Aorta (tissue), 5 donors: ENCODE measurements at regions not wholly inside any gene's neighbourhood (a gene's known extent, or its start where the extent isn't known, plus 50 kb on each side); places are given as distances from the start of the nearest gene placed in this dataset.

ENCODE experiments used
- ATAC-seq: fragments of 200-7000 bp; cut with Tn5 transposase; one replicate; pipeline ENCODE4 v1.9.1; 2022; ENCODE audit warnings: moderate library complexity; ENCODE audit not compliant: low FRiP score
- DNase-seq, 2 donors: peaks; one replicate each; pipeline ENCODE4 v3.0.0-alpha.2; 2020
- H3K27ac ChIP-seq, 2 donors: one replicate each; pipeline ENCODE4 v1.5.1; 2013; ENCODE audit warnings: low read length in 2 of 2, mild to moderate bottlenecking in 2 of 2, moderate library complexity in 2 of 2, control low read depth in 1 of 2, inconsistent platforms in 1 of 2, low read depth in 1 of 2
- H3K27me3 ChIP-seq, 2 donors: one replicate each; pipeline ENCODE4 v1.6.1; 2013; ENCODE audit warnings: control low read depth in 1 of 2, low read length in 1 of 2, mild to moderate bottlenecking in 1 of 2, moderate library complexity in 1 of 2; ENCODE audit not compliant: insufficient read depth in 2 of 2, control insufficient read depth in 1 of 2
- H3K36me3 ChIP-seq, 2 donors: one replicate each; pipeline ENCODE4 v1.6.1; 2013; ENCODE audit warnings: control low read depth in 1 of 2, low read length in 1 of 2, mild to moderate bottlenecking in 1 of 2; ENCODE audit not compliant: insufficient read depth in 2 of 2, control insufficient read depth in 1 of 2
- H3K4me1 ChIP-seq, 2 donors: one replicate each; pipeline ENCODE4 v1.6.1; 2013; ENCODE audit warnings: low read length in 2 of 2, control low read depth in 1 of 2, mild to moderate bottlenecking in 1 of 2, moderate library complexity in 1 of 2; ENCODE audit not compliant: insufficient read depth in 2 of 2, control insufficient read depth in 1 of 2
- H3K4me3 ChIP-seq, 2 donors: one replicate each; pipeline ENCODE4 v1.5.1; 2013; ENCODE audit warnings: low read length in 2 of 2, control low read depth in 1 of 2, mild to moderate bottlenecking in 1 of 2
- H3K9me3 ChIP-seq: one replicate; pipeline ENCODE4 v1.6.1; 2013; ENCODE audit warnings: mild to moderate bottlenecking, low read length; ENCODE audit not compliant: control insufficient read depth
- WGBS, 2 donors: extraction: QIAGEN DNeasy Blood & Tissue Kit; methylation state at CpG; one replicate each; pipeline ENCODE4 v1.1.7; 2013; 5-methylcytosine and 5-hydroxymethylcytosine counted together
- intact Hi-C, 2 donors: fragments of 100-400 bp; cut with DNase I; formaldehyde crosslinking; loops; one replicate each; pipeline versions ENCODE4 v1.14.2 to v1.15.0; 2022
- donor health status: healthy with polysubstance abuse.
- donor health status: Bipolar disorder and iron deficiency.
- donor health status: DM: no; HTN: no; CAD: no.
- donor health status: DM: no; HTN: no; CAD: no.
- donor health status: DM: yes; HTN: yes; CAD: no.

DNA sequence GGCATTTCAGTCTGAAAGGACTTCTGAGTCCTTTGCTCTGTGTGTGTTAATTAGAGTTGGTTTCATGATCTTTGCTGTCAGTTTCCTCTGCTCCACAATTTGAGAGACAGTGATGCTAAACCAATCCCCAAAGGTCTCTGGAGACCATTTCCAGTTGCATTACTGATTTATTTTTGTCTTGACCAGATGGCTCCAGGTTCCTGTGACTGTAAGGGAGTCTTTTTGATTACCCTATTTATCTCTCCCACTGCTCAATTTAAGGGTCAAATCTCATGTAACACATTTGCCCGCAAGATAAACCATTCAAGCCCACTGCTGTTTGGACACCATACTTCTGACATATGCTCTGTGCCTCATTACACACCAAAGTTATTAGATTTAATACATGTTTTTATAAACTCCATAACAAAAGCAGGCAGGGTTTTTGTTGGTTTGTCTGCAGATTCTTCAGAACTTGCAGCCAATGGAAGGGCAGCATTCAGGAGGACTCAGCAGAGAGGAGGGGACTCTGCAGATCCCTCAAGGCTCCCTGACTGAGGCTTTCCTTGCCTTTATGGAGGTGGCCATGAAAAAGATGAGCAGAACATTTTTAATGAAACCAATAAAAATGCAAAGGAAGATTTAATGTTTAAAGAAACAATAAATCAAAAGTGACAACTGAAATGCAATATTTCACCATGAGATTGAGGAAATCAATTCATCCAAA lies 889.3 kb upstream of the CELF4 start:
- no peaks in the 10 kb centered on the region for H3K9me3 ChIP-seq
- WGBS, 2 donors = 47 to 75% methylated on average over 1 of the region's 1 CpG
- no peak for ATAC-seq
- intact Hi-C loops = loop anchor here in 1 of 2 donors (10.0 kb wide), 1 partner anchor 60 kb away; no protein-coding TSS in a partner anchor
- DNase-seq = no peak
- no peaks in the 10 kb centered on the region for H3K27me3 ChIP-seq
- H3K36me3 ChIP-seq = no peaks in the 10 kb centered on the region
- no peak overlapping the region for H3K4me3 ChIP-seq
- H3K27ac ChIP-seq = no peak overlapping the region
- no peaks in the 10 kb centered on the region for H3K4me1 ChIP-seq

DNA sequence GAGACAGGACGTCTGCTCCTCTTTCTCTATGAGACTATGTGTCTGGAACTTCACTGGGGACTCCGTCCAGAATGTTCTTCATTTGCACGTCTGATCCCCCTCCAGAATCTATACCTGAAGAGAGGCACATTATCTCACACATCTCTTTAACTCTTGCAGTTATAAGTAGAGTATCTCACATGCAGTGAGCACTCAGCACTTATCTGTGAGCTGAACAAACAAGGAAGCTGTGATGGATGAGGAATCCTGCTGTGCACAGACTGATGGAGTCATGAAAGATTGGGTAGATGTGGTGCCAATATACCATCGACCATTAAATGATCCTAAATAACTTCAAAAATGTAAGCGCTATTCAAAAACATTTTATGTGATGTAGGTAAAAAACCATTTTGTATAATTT lies 888.3 kb upstream of the CELF4 start:
- DNase-seq = no peak
- Histone ChIP-seq H3K36me3 (no peaks in the 10 kb centered on the region), H3K9me3 (no peaks in the 10 kb centered on the region), H3K27ac (no peak overlapping the region), H3K4me1 (no peaks in the 10 kb centered on the region), H3K27me3 (no peaks in the 10 kb centered on the region), H3K4me3 (no peak overlapping the region)
- intact Hi-C loops = loop anchor here in 1 of 2 donors (10.0 kb wide), 1 partner anchor 61 kb away; no protein-coding TSS in a partner anchor
- WGBS, 2 donors = 72 to 73% methylated on average over 5 of the region's 5 CpGs
- no peak for ATAC-seq

DNA sequence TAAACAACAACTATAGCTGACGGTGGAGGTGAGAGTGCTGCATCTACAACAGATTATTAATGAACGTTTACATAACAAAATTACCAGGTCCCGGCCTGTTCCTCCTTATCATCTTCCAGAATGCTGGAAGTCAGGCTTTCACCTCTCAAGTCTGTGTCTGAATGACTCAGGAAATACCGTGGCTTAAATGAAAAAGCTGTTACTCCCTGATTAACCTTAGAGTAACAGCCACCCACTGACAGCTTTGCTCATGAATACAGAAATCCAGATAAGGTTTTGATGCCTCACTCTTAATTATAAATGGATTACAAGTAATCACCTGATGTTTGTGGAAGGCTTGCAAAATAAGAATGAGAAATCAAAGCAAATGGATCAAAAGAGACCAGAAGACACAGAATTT lies 885.3 kb upstream of the CELF4 start:
- ATAC-seq = no peak
- H3K4me1 ChIP-seq = no peaks in the 10 kb centered on the region
- no peaks in the 10 kb centered on the region for H3K9me3 ChIP-seq
- H3K36me3 ChIP-seq = no peaks in the 10 kb centered on the region
- H3K27me3 ChIP-seq = no peaks in the 10 kb centered on the region
- intact Hi-C loops = loop anchor here in 1 of 2 donors (10.0 kb wide), 1 partner anchor 64 kb away; no protein-coding TSS in a partner anchor
- H3K4me3 ChIP-seq = no peak overlapping the region
- H3K27ac ChIP-seq = no peak overlapping the region
- no peak for DNase-seq
- 43 to 46% methylated on average over 4 of the region's 4 CpGs for WGBS, 2 donors

DNA sequence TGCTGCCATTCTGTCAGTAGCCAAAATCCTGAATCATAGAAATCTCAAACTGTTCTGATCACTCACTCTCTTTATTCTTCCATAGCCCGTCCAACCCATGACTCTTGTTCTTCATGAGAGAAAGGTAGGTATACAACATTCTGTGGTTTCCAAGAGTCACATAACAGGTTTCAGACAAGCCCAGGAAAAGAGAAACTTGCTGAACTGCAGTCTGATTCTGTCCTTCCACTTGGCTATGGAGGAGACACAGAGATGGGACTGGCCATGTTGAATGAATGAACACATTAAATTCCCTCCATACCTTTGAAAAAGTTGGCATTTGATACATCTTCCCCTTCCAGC lies 880.2 kb upstream of the CELF4 start:
- no peak for ATAC-seq
- Histone ChIP-seq H3K4me1 (no peaks in the 10 kb centered on the region), H3K9me3 (no peaks in the 10 kb centered on the region), H3K36me3 (no peaks in the 10 kb centered on the region), H3K27me3 (no peaks in the 10 kb centered on the region), H3K4me3 (no peak overlapping the region), H3K27ac (no peak overlapping the region)
- DNase-seq = no peak
- intact Hi-C loops = loop anchor here in 1 of 2 donors (10.0 kb wide), 1 partner anchor 61 kb away; no protein-coding TSS in a partner anchor
- WGBS, 2 donors = 74 to 88% methylated on average over 1 of the region's 1 CpG

DNA sequence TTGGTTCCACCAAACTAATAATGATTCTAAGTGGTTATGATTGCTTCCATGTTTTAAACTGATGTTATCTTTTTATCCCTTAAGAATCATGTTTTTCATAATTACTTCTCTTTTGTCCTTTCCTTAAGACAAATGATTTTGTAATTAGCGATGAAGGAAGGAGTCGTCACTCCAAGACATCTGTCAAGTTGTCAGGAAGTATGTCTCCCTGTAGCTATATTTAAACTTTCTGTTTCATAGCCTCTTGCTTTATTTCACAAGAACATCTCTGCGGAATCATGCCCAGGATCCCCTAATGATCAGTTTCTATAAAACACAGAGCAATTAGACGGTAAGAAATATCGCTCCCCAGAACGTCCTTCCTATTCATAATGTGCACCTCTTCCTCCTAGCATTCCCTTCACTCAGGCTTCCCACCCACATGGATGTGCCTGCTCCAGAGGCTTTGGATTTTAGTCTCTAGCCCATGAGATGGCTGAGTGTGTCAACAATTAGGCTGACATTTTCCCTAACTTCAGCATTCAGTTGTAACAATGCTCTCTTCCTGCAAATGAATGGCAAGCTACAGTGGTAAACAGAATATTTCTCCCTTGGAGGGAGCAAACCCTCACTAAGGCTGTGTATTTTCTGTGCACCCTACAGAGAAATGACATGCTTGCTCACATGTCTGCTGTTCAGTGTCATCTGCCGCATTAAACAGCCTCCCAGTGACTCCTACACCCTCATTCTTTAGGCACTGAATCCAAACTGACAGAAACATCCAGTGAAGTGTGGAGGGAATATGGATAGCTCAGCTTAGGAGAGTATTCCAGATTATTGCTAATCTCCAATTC lies 879.6 kb upstream of the CELF4 start:
- no peaks in the 10 kb centered on the region for H3K36me3 ChIP-seq
- intact Hi-C loops = loop anchor here in 1 of 2 donors (10.0 kb wide), 1 partner anchor 60 kb away; no protein-coding TSS in a partner anchor
- H3K4me3 ChIP-seq = no peak overlapping the region
- H3K9me3 ChIP-seq = no peaks in the 10 kb centered on the region
- DNase-seq (no peak), ATAC-seq (no peak)
- H3K4me1 ChIP-seq = no peaks in the 10 kb centered on the region
- H3K27ac ChIP-seq = no peak overlapping the region
- no peaks in the 10 kb centered on the region for H3K27me3 ChIP-seq
- 30 to 41% methylated on average over 7 of the region's 7 CpGs for WGBS, 2 donors

DNA sequence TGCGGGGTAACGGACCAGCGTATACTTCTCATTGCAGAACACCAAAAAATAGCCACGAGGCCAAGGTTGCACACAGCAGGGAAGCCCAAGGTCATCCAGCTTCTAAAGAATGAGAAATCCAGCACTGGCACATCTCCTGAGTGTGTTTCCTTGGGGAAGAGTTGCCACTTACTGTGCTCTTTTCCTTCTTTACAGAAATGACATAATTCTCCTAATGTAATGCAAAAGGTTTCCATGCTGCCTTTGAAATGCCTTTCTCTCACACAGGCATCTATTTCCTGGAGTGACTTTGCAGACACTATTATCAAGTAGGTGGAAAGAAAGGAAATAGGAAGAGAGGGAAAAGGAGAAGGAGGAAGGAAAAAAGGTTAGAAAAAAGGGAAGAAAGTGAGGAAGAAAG lies 862.1 kb upstream of the CELF4 start:
- Histone ChIP-seq H3K4me1 (no peaks in the 10 kb centered on the region), H3K27me3 (no peaks in the 10 kb centered on the region), H3K36me3 (no peaks in the 10 kb centered on the region), H3K9me3 (no peaks in the 10 kb centered on the region), H3K4me3 (no peak overlapping the region), H3K27ac (no peak overlapping the region)
- no peak for DNase-seq
- 73 to 84% methylated on average over 4 of the region's 4 CpGs for WGBS, 2 donors
- intact Hi-C loops = no loop called here
- ATAC-seq = no peak

DNA sequence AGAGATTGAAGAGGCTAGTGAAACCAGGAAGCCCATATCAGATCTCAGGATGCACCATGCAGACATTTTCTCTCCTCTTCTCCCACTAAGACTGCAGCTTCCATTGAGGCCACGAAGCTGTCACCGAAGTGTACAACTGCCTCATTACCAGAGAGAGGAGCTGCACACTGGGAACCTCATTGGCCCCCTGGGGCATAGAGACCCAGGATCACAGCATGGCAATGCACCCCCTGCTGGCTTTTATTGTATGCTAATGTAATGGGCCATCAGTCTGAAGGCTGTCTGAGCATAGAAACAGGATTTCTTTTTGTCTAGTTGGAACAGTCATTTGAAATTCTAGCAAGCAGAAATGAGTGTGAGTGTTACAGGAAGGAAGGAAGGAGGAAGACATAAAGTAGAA lies 861.6 kb upstream of the CELF4 start:
- no peaks in the 10 kb centered on the region for H3K4me1 ChIP-seq
- 80 to 91% methylated on average over 2 of the region's 2 CpGs for WGBS, 2 donors
- no peak overlapping the region for H3K4me3 ChIP-seq
- DNase-seq = no peak
- no peak overlapping the region for H3K27ac ChIP-seq
- intact Hi-C loops = no loop called here
- H3K36me3 ChIP-seq = no peaks in the 10 kb centered on the region
- no peaks in the 10 kb centered on the region for H3K27me3 ChIP-seq
- no peak for ATAC-seq
- H3K9me3 ChIP-seq = no peaks in the 10 kb centered on the region

DNA sequence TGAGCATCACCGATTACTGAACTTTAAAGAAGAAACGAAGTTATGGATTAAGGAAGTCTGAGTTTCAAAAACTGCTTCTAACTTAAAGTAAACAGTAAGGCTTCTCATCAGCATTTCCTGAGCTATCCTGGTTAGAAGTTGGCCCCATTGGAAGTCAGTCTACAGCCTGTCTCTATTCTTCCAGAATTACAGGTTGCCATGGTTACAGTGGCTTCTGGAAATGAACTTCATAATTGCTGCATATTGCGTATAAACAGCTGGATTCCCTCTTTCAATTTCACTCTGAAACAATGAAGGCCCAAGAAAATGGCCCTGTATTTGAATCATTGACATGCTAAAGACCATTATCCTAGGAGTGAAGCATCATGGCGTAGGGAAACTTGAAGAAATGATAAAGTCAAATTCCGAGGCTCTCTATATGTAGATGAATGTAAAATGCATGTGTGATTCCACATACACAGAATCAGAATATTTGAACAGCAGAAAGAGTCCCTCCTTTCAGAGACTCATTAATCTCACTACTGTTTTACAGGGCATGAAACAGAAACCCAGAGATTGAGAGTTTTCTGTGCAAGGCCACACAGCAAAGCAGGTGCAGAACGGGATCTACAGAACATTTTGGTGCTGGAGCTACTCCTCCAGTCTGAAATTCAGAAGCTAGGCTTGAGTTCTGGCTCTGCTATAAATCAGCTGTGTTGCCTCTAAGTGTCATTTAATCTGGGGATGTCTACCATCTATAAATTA lies 856.4 kb upstream of the CELF4 start:
- no peaks in the 10 kb centered on the region for H3K9me3 ChIP-seq
- H3K27me3 ChIP-seq = no peaks in the 10 kb centered on the region
- no peaks in the 10 kb centered on the region for H3K4me1 ChIP-seq
- intact Hi-C loops = no loop called here
- no peak for DNase-seq
- WGBS, 2 donors = 90 to 94% methylated on average over 6 of the region's 6 CpGs
- no peak overlapping the region for H3K27ac ChIP-seq
- H3K36me3 ChIP-seq = no peaks in the 10 kb centered on the region
- ATAC-seq = no peak
- H3K4me3 ChIP-seq = no peak overlapping the region
